PC-3 (cell line): ENCODE measurements at regions not wholly inside any gene's neighbourhood (a gene's known extent, or its start where the extent isn't known, plus 50 kb on each side); places are given as distances from the start of the nearest gene placed in this dataset.
"Not testable (repeated sequence)": the region's sequence is repeated elsewhere in the genome, so short reads cannot be mapped to it uniquely, and the experiment has no call there.

Source experiments
- EZH2 ChIP-seq: fragments of 300-600 bp; sonication (generic); IDR thresholded peaks from one replicate; pipeline ENCODE4 v1.6.1; 2017; ENCODE audit warnings: antibody characterized with exemption, mild to moderate bottlenecking, low read length; ENCODE audit not compliant: unreplicated experiment
- EZH2phosphoT487 ChIP-seq: fragments of 300-600 bp; sonication (generic); IDR thresholded peaks from 2 replicates; pipeline ENCODE4 v1.6.1; 2018; ENCODE audit warnings: mild to moderate bottlenecking, antibody characterized with exemption, low read length, borderline replicate concordance
- TF ChIP-seq, protein P1 (sequence below): fragments of 300-600 bp; sonication (generic); conservative IDR thresholded peaks from 2 replicates; pipeline ENCODE4 v1.5.1; 2017; ENCODE audit warnings: antibody characterized with exemption, low read depth, mild to moderate bottlenecking, low read length

DNA sequence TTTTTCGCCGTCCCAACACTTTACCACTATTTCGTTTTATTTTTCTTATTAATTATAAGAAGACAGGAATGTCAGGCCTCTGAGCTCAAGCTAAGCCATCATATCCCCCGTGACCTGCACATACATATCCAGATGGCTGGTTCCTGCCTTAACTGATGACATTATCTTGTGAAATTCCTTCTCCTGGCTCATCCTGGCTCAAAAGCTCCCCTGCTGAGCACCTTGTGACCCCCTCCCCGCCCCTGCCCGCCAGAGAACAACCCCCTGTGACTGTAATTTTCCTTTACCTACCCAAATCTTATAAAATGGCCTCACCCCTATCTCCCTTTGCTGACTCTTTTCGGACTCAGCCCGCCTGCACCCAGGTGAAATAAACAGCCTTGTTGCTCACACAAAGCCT lies 978.9 kb downstream of the EPHA3 start:
- TF ChIP-seq, protein P1, sequence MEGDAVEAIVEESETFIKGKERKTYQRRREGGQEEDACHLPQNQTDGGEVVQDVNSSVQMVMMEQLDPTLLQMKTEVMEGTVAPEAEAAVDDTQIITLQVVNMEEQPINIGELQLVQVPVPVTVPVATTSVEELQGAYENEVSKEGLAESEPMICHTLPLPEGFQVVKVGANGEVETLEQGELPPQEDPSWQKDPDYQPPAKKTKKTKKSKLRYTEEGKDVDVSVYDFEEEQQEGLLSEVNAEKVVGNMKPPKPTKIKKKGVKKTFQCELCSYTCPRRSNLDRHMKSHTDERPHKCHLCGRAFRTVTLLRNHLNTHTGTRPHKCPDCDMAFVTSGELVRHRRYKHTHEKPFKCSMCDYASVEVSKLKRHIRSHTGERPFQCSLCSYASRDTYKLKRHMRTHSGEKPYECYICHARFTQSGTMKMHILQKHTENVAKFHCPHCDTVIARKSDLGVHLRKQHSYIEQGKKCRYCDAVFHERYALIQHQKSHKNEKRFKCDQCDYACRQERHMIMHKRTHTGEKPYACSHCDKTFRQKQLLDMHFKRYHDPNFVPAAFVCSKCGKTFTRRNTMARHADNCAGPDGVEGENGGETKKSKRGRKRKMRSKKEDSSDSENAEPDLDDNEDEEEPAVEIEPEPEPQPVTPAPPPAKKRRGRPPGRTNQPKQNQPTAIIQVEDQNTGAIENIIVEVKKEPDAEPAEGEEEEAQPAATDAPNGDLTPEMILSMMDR: not testable (repeated sequence)
- TF ChIP-seq EZH2, EZH2phosphoT487: not testable (repeated sequence)
